OCI-LY3 (cell line): ENCODE measurements at regions not wholly inside any gene's neighbourhood (a gene's known extent, or its start where the extent isn't known, plus 50 kb on each side); places are given as distances from the start of the nearest gene placed in this dataset.

Experiments used
- H2AFZ ChIP-seq: fragments of 200-600, 300-600 bp; shearing (Covaris generic); 2 replicates; pipeline ENCODE4 v1.6.0; 2014; ENCODE audit warnings: antibody characterized with exemption, low read depth, low read length
- H3K27ac ChIP-seq: fragments of 200-600, 300-600 bp; sonication (generic); 2 replicates; pipeline ENCODE4 v1.5.1; 2014; ENCODE audit warnings: mild to moderate bottlenecking, low read length, moderate library complexity, mixed read lengths
- H3K27me3 ChIP-seq: fragments of 200-600, 300-600 bp; sonication (generic); 2 replicates; pipeline ENCODE4 v1.6.1; 2014; ENCODE audit warnings: low read depth, low read length, mixed read lengths
- H3K36me3 ChIP-seq: fragments of 200-600, 300-600 bp; sonication (generic); replicated peaks from 2 replicates; pipeline ENCODE3; 2014; ENCODE audit warnings: low read depth, low read length, mixed read lengths
- H3K4me1 ChIP-seq: fragments of 300-600, 200-600 bp; sonication (generic); 2 replicates; pipeline ENCODE4 v1.6.1; 2014; ENCODE audit warnings: low read length, mixed read lengths
- H3K4me2 ChIP-seq: fragments of 200-600, 300-600 bp; sonication (generic); 2 replicates; pipeline ENCODE4 v1.6.1; 2014; ENCODE audit warnings: low read length, mixed read lengths
- H3K4me3 ChIP-seq: fragments of 300-600, 200-600 bp; sonication (generic); 2 replicates; pipeline ENCODE4 v1.5.1; 2014; ENCODE audit warnings: antibody characterized with exemption, mild to moderate bottlenecking, low read length, moderate library complexity
- H3K79me2 ChIP-seq: fragments of 300-600, 200-600 bp; shearing (Covaris generic); 2 replicates; pipeline ENCODE4 v1.6.1; 2014; ENCODE audit warnings: mild to moderate bottlenecking, low read length, mixed read lengths
- H3K9ac ChIP-seq: fragments of 300-600, 200-600 bp; shearing (Covaris generic); 2 replicates; pipeline ENCODE4 v1.6.0; 2014; ENCODE audit warnings: mild to moderate bottlenecking, low read length, moderate library complexity
- H3K9me3 ChIP-seq: fragments of 200-600, 300-600 bp; shearing (Covaris generic); 2 replicates; pipeline ENCODE4 v1.6.1; 2014; ENCODE audit warnings: low read length, mixed read lengths; ENCODE audit not compliant: insufficient read depth
- H4K20me1 ChIP-seq: fragments of 200-600, 300-600 bp; sonication (generic); 2 replicates; pipeline ENCODE4 v1.6.1; 2016; ENCODE audit warnings: low read length, mixed read lengths; ENCODE audit not compliant: insufficient read depth
- CTCF ChIP-seq: fragments of 200-600, 300-600 bp; sonication (generic); IDR thresholded peaks from 2 replicates; pipeline ENCODE4 v1.5.1; 2014; ENCODE audit warnings: antibody characterized with exemption, low read length, low read depth
- EZH2phosphoT487 ChIP-seq: fragments of 200-600 bp; shearing (Covaris generic); IDR thresholded peaks from 2 replicates; pipeline ENCODE4 v1.6.1; 2018; ENCODE audit warnings: antibody characterized with exemption, mixed run types, low read depth

GRCh38 chr12:19035536-19035935 is 94.0 kb upstream of the PLEKHA5 start:
- H3K79me2 ChIP-seq, result no peaks in the 10 kb centered on the region
- TF ChIP-seq CTCF (no peak), EZH2phosphoT487 (no peak)
- no peak overlapping the region for H3K4me2 ChIP-seq
- peaks cover 4% of the 10 kb centered on the region for H3K36me3 ChIP-seq
- no peaks in the 10 kb centered on the region for H4K20me1 ChIP-seq
- H3K4me1 ChIP-seq, result no peaks in the 10 kb centered on the region
- H3K4me3 ChIP-seq, result no peak overlapping the region
- H3K27me3 ChIP-seq, result no peaks in the 10 kb centered on the region
- H3K9me3 ChIP-seq, result 0 out of 2 replicates have a peak, but pooled peaks cover 6% of the 10 kb centered on the region
- H2AFZ ChIP-seq, result no peak overlapping the region
- no peak overlapping the region for H3K27ac ChIP-seq
- no peak overlapping the region for H3K9ac ChIP-seq

- Histone ChIP-seq H3K36me3 (peaks cover 4% of the 10 kb centered on the region), H3K9ac (no peak overlapping the region), H2AFZ (no peak overlapping the region), H3K9me3 (no peaks in the 10 kb centered on the region), H3K27me3 (no peaks in the 10 kb centered on the region), H3K4me1 (peaks cover 2% of the 10 kb centered on the region), H3K27ac (no peak overlapping the region), H3K4me2 (no peak overlapping the region), H4K20me1 (no peaks in the 10 kb centered on the region), H3K4me3 (no peak overlapping the region), H3K79me2 (no peaks in the 10 kb centered on the region)
- TF ChIP-seq CTCF (no peak), EZH2phosphoT487 (no peak)
Observed at GRCh38 chr12:19036673-19037357, 92.7 kb upstream of the PLEKHA5 start.

- no peak overlapping the region for H3K27ac ChIP-seq
- no peak overlapping the region for H2AFZ ChIP-seq
Observed at GRCh38 chr12:19038209-19038608, 91.3 kb upstream of the PLEKHA5 start.

GRCh38 chr12:19039515-19039914 is 90.0 kb upstream of the PLEKHA5 start:
- Histone ChIP-seq H3K4me2 (no peak overlapping the region), H3K27me3 (no peaks in the 10 kb centered on the region), H2AFZ (no peak overlapping the region), H4K20me1 (no peaks in the 10 kb centered on the region), H3K36me3 (no peaks in the 10 kb centered on the region), H3K4me1 (peaks cover 9% of the 10 kb centered on the region), H3K9ac (no peak overlapping the region), H3K4me3 (no peak overlapping the region), H3K27ac (no peak overlapping the region), H3K79me2 (no peaks in the 10 kb centered on the region), H3K9me3 (no peaks in the 10 kb centered on the region)
- TF ChIP-seq EZH2phosphoT487 (no peak), CTCF (no peak)

More at GRCh38 chr12:19038209-19038608, 91.3 kb upstream of the PLEKHA5 start:
- peaks cover 9% of the 10 kb centered on the region for H3K4me1 ChIP-seq
- H3K79me2 ChIP-seq, result no peaks in the 10 kb centered on the region
- H3K36me3 ChIP-seq, result no peaks in the 10 kb centered on the region
- no peaks in the 10 kb centered on the region for H3K9me3 ChIP-seq
- H3K27me3 ChIP-seq, result no peaks in the 10 kb centered on the region
- H3K4me2 ChIP-seq, result no peak overlapping the region
- H4K20me1 ChIP-seq, result no peaks in the 10 kb centered on the region
- no peak for TF ChIP-seq EZH2phosphoT487
- no peak for TF ChIP-seq CTCF
- no peak overlapping the region for H3K9ac ChIP-seq
- H3K4me3 ChIP-seq, result no peak overlapping the region
